Caco-2 (cell line): ENCODE measurements at regions not wholly inside any gene's neighbourhood (a gene's known extent, or its start where the extent isn't known, plus 50 kb on each side); places are given as distances from the start of the nearest gene placed in this dataset.

ENCODE experiments used
- BruUV-seq: library from RNA; stranded (reverse); fragments of 400-500 nt; replicated peaks from 2 replicates; lab custom pipeline; 2021; lab: Mats Ljungman, UMichigan
- CTCF ChIA-PET: fragments of 300-600 bp; sonication (Branson Sonifier 250); formaldehyde crosslinking; loops from one replicate; lab custom pipeline; 2022; ENCODE audit warnings: antibody characterized with exemption; lab: Charles Lee
- POLR2A ChIA-PET: fragments of 300-600 bp; sonication (Branson Sonifier 250); formaldehyde crosslinking; loops from one replicate; lab custom pipeline; 2022; ENCODE audit warnings: antibody characterized with exemption; lab: Charles Lee
- DNase-seq, 2 experiments: peaks; one replicate each; pipeline versions ENCODE4 v3.0.0 to v3.0.0-alpha.2; 2020 to 2022
- H3K27me3 ChIP-seq: replicated peaks from 2 replicates; pipeline ENCODE4 v1.6.0; 2011; ENCODE audit warnings: low read length; ENCODE audit not compliant: control insufficient read depth, insufficient read depth
- H3K36me3 ChIP-seq: 2 replicates; pipeline ENCODE4 v1.5.1; 2011; ENCODE audit warnings: low read length; ENCODE audit not compliant: control insufficient read depth, insufficient read depth
- H3K4me1 ChIP-seq: fragments of 250-450 bp; sonication (Bioruptor Pico); 2 replicates; pipeline ENCODE4 v1.5.1; 2020; ENCODE audit warnings: mild to moderate bottlenecking
- H3K4me3 ChIP-seq: 2 replicates; pipeline ENCODE4 v1.5.1; 2011; ENCODE audit warnings: low read depth, mild to moderate bottlenecking, control low read depth, low read length
- H3K9me3 ChIP-seq: fragments of 250-450 bp; sonication (Bioruptor Pico); 2 replicates; pipeline ENCODE4 v1.5.1; 2020; ENCODE audit warnings: mild to moderate bottlenecking, moderate library complexity
- H3K27ac Mint-ChIP-seq: one replicate; pipeline ENCODE4 v1.8.0; 2022; ENCODE audit warnings: mixed read lengths; ENCODE audit not compliant: unreplicated experiment
- H3K27me3 Mint-ChIP-seq: one replicate; pipeline ENCODE4 v1.8.0; 2022; ENCODE audit warnings: mixed read lengths; ENCODE audit not compliant: insufficient read depth, unreplicated experiment
- H3K36me3 Mint-ChIP-seq: one replicate; pipeline ENCODE4 v1.8.0; 2022; ENCODE audit warnings: mild to moderate bottlenecking, mixed read lengths; ENCODE audit not compliant: insufficient read depth, unreplicated experiment
- H3K4me1 Mint-ChIP-seq: one replicate; pipeline ENCODE4 v1.8.0; 2022; ENCODE audit warnings: low read depth, mixed read lengths; ENCODE audit not compliant: unreplicated experiment
- H3K4me3 Mint-ChIP-seq: one replicate; pipeline ENCODE4 v1.8.0; 2022; ENCODE audit warnings: mild to moderate bottlenecking, moderate library complexity, mixed read lengths; ENCODE audit not compliant: unreplicated experiment
- H3K9me3 Mint-ChIP-seq: one replicate; pipeline ENCODE4 v1.8.0; 2022; ENCODE audit warnings: mixed read lengths; ENCODE audit not compliant: unreplicated experiment
- CTCF ChIP-seq, 2 experiments: fragments of 200-600 bp in 1 of 2; IDR thresholded peaks; 1 replicate in 1 of 2; 2 replicates in 1 of 2; pipeline versions ENCODE4 v1.5.1 to v1.8.0; 2011 to 2022; ENCODE audit warnings: antibody characterized with exemption in 1 of 2, control low read depth in 1 of 2, inconsistent platforms in 1 of 2, low read depth in 1 of 2, low read length in 1 of 2, mild to moderate bottlenecking in 1 of 2, moderate library complexity in 1 of 2; ENCODE audit not compliant: insufficient read depth in 1 of 2, severe bottlenecking in 1 of 2, unreplicated experiment in 1 of 2
- intact Hi-C: fragments of 100-400 bp; cut with micrococcal nuclease; formaldehyde crosslinking; loops from one replicate; pipeline ENCODE4 v1.10.0; 2022; ENCODE audit not compliant: unreplicated experiment

GRCh38 chr6:167583412-167583811 lies 243.3 kb upstream of the AFDN start:
- Histone ChIP-seq H3K9me3 (peaks cover 5% of the 10 kb centered on the region; the same call in 1 of the 2 replicates), H3K4me1 (no peaks in the 10 kb centered on the region), H3K36me3 (no peaks in the 10 kb centered on the region), H3K4me3 (no peak overlapping the region), H3K27me3 (no peaks in the 10 kb centered on the region)
- no peak overlapping the region for H3K27ac Mint-ChIP-seq
- peaks cover 12% of the 10 kb centered on the region for H3K4me1 Mint-ChIP-seq
- H3K4me3 Mint-ChIP-seq: no peak overlapping the region
- intact Hi-C loops: no loop called here
- no peak for DNase-seq
- POLR2A ChIA-PET: no interaction called here
- no peaks in the 10 kb centered on the region for H3K36me3 Mint-ChIP-seq
- H3K9me3 Mint-ChIP-seq: peaks cover 32% of the 10 kb centered on the region
- no peak for TF ChIP-seq CTCF (IDR thresholded peaks at IDR 0.05; ENCODE audit: insufficient read depth in 1 of 2, low read depth in 1 of 2, low read length in 1 of 2, severe bottlenecking in 1 of 2, unreplicated experiment in 1 of 2)
- no peaks in the 10 kb centered on the region for H3K27me3 Mint-ChIP-seq
- CTCF ChIA-PET: no interaction called here
- no TSS peak for BruUV-seq

- Mint-ChIP-seq H3K36me3 (no peaks in the 10 kb centered on the region), H3K4me3 (no peak overlapping the region), H3K27me3 (no peaks in the 10 kb centered on the region), H3K9me3 (peaks cover 40% of the 10 kb centered on the region), H3K27ac (no peak overlapping the region), H3K4me1 (no peaks in the 10 kb centered on the region)
- Histone ChIP-seq H3K9me3 (peaks cover 4% of the 10 kb centered on the region; the same call in 1 of the 2 replicates), H3K4me1 (no peaks in the 10 kb centered on the region), H3K27me3 (no peaks in the 10 kb centered on the region), H3K36me3 (no peaks in the 10 kb centered on the region), H3K4me3 (no peak overlapping the region)
- intact Hi-C loops: no loop called here
- POLR2A ChIA-PET: no interaction called here
- no TSS peak for BruUV-seq
- CTCF ChIA-PET: no interaction called here
- no peak for DNase-seq
- TF ChIP-seq CTCF (IDR thresholded peaks at IDR 0.05; ENCODE audit: insufficient read depth in 1 of 2, low read depth in 1 of 2, low read length in 1 of 2, severe bottlenecking in 1 of 2, unreplicated experiment in 1 of 2): no peak
Observed at GRCh38 chr6:167588181-167588919, 238.4 kb upstream of the AFDN start.

GRCh38 chr6:167588920-167589614 lies 237.6 kb upstream of the AFDN start:
- ChIA-PET POLR2A (no interaction called here), CTCF (no interaction called here)
- Mint-ChIP-seq H3K4me3 (no peak overlapping the region), H3K9me3 (peaks cover 33% of the 10 kb centered on the region), H3K27me3 (no peaks in the 10 kb centered on the region), H3K27ac (no peak overlapping the region), H3K36me3 (no peaks in the 10 kb centered on the region), H3K4me1 (no peaks in the 10 kb centered on the region)
- Histone ChIP-seq H3K9me3 (0 out of 2 replicates have a peak, but pooled peaks cover 2% of the 10 kb centered on the region), H3K27me3 (no peaks in the 10 kb centered on the region), H3K4me1 (no peaks in the 10 kb centered on the region), H3K4me3 (no peak overlapping the region), H3K36me3 (no peaks in the 10 kb centered on the region)
- TF ChIP-seq CTCF (IDR thresholded peaks at IDR 0.05; ENCODE audit: insufficient read depth in 1 of 2, low read depth in 1 of 2, low read length in 1 of 2, severe bottlenecking in 1 of 2, unreplicated experiment in 1 of 2): no peak
- no TSS peak for BruUV-seq
- no peak for DNase-seq
- intact Hi-C loops: no loop called here
